AG04450 (cell line): ENCODE measurements at regions not wholly inside any gene's neighbourhood (a gene's known extent, or its start where the extent isn't known, plus 50 kb on each side); places are given as distances from the start of the nearest gene placed in this dataset.

Experiments used
- CTCF ChIA-PET: fragments of 300-600, 350-600 bp; formaldehyde crosslinking; extraction: SDS; loops from one replicate; lab custom pipeline; 2022; ENCODE audit warnings: antibody characterized with exemption, inconsistent platforms; lab: Charles Lee
- POLR2A ChIA-PET: fragments of 350-600 bp; formaldehyde crosslinking; extraction: SDS; loops from one replicate; lab custom pipeline; 2021; ENCODE audit warnings: antibody characterized with exemption, inconsistent platforms; lab: Yijun Ruan, JAX
- DNase-seq: peaks from one replicate; pipeline ENCODE4 v3.0.0-alpha.2; 2011; ENCODE audit warnings: low read depth, low spot score
- H3K27ac ChIP-seq: one replicate; pipeline ENCODE4 v1.5.1; 2012; ENCODE audit warnings: low read depth, low read length, control low read depth
- H3K27me3 ChIP-seq: one replicate; pipeline ENCODE4 v1.6.0; 2012; ENCODE audit warnings: low read length; ENCODE audit not compliant: control insufficient read depth, insufficient read depth
- H3K4me3 ChIP-seq: 2 replicates; pipeline ENCODE4 v1.5.1; 2011; ENCODE audit warnings: mild to moderate bottlenecking, low read depth, low read length, control low read depth
- H3K9me3 ChIP-seq: 2 replicates; pipeline ENCODE4 v1.5.1; 2012; ENCODE audit warnings: low read length; ENCODE audit not compliant: control insufficient read depth, insufficient read depth
- TF ChIP-seq, protein P1 (sequence below): IDR thresholded peaks from 2 replicates; pipeline ENCODE4 v1.5.1; 2011; ENCODE audit warnings: low read depth, low read length, control low read depth, inconsistent platforms

DNA sequence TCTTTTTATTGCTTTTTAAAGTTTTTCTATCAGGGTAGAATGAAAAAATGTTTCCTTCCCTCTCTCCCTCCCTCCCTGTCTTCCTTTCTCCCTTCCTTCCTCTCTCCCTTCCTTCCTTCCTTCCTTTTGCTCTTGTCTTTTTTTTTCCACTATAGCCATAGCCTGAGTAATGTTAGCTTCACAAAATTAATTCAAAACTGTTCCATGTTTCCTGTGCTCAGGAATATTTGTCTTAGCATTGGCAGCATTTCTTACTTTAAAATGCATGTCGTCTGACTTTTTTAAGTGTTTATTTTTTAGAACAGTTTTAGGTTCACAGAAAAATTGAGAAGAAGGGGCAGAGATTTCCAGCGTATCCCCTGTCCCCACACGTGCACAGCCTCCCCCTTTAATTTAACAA, 730.8 kb upstream of the CITED2 start:
- ChIA-PET CTCF (no interaction called here), POLR2A (no interaction called here)
- no peak for DNase-seq
- H3K27ac ChIP-seq, result no peak overlapping the region
- H3K9me3 ChIP-seq, result no peaks in the 10 kb centered on the region
- H3K27me3 ChIP-seq, result no peaks in the 10 kb centered on the region
- H3K4me3 ChIP-seq, result no peak overlapping the region
- TF ChIP-seq, protein P1, sequence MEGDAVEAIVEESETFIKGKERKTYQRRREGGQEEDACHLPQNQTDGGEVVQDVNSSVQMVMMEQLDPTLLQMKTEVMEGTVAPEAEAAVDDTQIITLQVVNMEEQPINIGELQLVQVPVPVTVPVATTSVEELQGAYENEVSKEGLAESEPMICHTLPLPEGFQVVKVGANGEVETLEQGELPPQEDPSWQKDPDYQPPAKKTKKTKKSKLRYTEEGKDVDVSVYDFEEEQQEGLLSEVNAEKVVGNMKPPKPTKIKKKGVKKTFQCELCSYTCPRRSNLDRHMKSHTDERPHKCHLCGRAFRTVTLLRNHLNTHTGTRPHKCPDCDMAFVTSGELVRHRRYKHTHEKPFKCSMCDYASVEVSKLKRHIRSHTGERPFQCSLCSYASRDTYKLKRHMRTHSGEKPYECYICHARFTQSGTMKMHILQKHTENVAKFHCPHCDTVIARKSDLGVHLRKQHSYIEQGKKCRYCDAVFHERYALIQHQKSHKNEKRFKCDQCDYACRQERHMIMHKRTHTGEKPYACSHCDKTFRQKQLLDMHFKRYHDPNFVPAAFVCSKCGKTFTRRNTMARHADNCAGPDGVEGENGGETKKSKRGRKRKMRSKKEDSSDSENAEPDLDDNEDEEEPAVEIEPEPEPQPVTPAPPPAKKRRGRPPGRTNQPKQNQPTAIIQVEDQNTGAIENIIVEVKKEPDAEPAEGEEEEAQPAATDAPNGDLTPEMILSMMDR, result no peak

DNA sequence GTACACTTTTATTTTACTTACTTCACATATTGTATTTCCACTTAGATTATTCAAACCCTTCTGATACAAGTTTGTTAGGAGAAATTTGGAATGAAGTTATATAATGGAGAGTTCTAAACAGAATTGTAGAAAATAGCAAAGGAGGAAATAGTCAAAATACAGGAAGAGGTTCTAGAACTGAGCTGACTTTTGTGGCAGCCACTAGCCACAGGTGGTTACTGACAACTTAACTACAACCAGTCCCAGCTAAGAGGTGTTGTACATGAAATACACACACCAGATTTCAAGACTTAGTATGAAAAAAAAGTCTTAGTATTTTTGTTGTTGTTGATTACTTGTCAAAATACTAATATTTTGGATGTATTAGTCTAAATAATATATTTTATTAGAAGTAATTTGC, 727.4 kb upstream of the CITED2 start:
- ChIA-PET POLR2A (no interaction called here), CTCF (no interaction called here)
- DNase-seq, result no peak
- TF ChIP-seq, protein P1, result no peak
- H3K27ac ChIP-seq, result no peak overlapping the region
- H3K27me3 ChIP-seq, result no peaks in the 10 kb centered on the region
- no peaks in the 10 kb centered on the region for H3K9me3 ChIP-seq
- no peak overlapping the region for H3K4me3 ChIP-seq

DNA sequence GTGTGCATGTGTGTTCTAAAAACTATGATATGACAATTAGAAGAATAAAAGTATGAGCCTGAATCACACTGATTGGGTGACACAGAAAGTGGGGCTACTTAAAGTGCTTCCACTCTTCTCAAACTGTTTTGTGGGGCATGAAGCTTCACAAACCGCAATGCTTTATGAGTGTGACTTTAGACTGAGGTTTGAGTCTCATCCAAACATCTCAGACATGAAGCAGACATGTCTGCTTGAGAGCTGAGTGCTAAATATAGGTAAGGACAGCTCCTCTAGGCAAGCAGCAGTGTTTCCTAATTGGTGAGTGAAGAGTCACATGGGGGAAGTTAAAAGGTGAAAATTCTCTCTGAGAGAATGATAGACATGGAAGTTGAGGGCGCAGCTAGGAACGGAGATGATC, 726.9 kb upstream of the CITED2 start:
- TF ChIP-seq, protein P1, result no peak
- POLR2A ChIA-PET, result no interaction called here
- DNase-seq, result no peak

GRCh38 chr6:140095532-140095931, 721.1 kb upstream of the CITED2 start:
- H3K27ac ChIP-seq, result no peak overlapping the region
- no peaks in the 10 kb centered on the region for H3K9me3 ChIP-seq
- ChIA-PET POLR2A (no interaction called here), CTCF (no interaction called here)
- no peak for DNase-seq
- H3K27me3 ChIP-seq, result no peaks in the 10 kb centered on the region
- H3K4me3 ChIP-seq, result no peak overlapping the region
- TF ChIP-seq, protein P1, result no peak

More for the DNA sequence above, 726.9 kb upstream of the CITED2 start:
- Histone ChIP-seq H3K27ac (no peak overlapping the region), H3K27me3 (no peaks in the 10 kb centered on the region), H3K4me3 (no peak overlapping the region), H3K9me3 (no peaks in the 10 kb centered on the region)
- CTCF ChIA-PET, result interaction anchor here (0.6 kb wide), 1 partner anchor 466 kb away, joined by 3 read pairs; no protein-coding TSS in a partner anchor

DNA sequence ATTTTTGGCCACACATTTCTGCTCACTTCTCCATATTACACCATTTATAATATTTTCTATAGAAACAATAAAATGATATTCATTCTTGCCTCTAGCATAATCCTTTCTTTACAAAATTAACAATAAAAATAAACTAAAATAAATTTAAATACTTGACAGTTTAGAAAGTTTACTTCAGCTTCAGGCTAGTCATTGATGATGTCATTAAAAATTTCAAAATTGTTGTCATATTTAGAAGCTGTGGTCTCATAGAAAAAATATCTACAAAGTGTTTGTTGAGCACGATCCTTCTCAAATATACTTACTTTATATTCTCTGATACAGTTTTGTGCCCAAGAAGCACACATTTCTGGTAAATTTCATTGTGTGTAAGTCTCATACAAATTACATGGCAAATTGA, 717.4 kb upstream of the CITED2 start:
- TF ChIP-seq, protein P1, result no peak
- H3K27ac ChIP-seq, result no peak overlapping the region
- H3K27me3 ChIP-seq, result no peaks in the 10 kb centered on the region
- ChIA-PET CTCF (no interaction called here), POLR2A (no interaction called here)
- H3K4me3 ChIP-seq, result no peak overlapping the region
- H3K9me3 ChIP-seq, result no peaks in the 10 kb centered on the region
- no peak for DNase-seq
